ENCODE measurements at regions not wholly inside any gene's neighbourhood (a gene's known extent, or its start where the extent isn't known, plus 50 kb on each side); places are given as distances from the start of the nearest gene placed in this dataset.

GRCh38 chr10:33739031-33739430 lies 404.6 kb upstream of the NRP1 start:
- TF ChIP-seq POLR2AphosphoS5 (IDR thresholded peaks at IDR 0.05; ENCODE audit: low read depth, low read length) (no peak), REST (IDR thresholded peaks at IDR 0.05; ENCODE audit: insufficient read depth in 1 of 2, low read depth in 2 of 2, low read length in 2 of 2) (no peak), SIN3A (IDR thresholded peaks at IDR 0.05; ENCODE audit: borderline replicate concordance, insufficient read depth, low read length) (no peak), TAF1 (IDR thresholded peaks at IDR 0.05; ENCODE audit: borderline replicate concordance, insufficient read depth, low read length) (no peak)

Measured in PFSK-1 (cell line).